IMR-90 (cell line): ENCODE measurements at regions not wholly inside any gene's neighbourhood (a gene's known extent, or its start where the extent isn't known, plus 50 kb on each side); places are given as distances from the start of the nearest gene placed in this dataset.
A peak's percentile ranks its signal among the peaks of the same experiment; 100 is the strongest.

Experiments
- ATAC-seq: fragments of 200-7000 bp; cut with Tn5 transposase; 2 replicates; pipeline ENCODE4 v1.9.1; 2020; ENCODE audit warnings: low read depth, mild to moderate bottlenecking, moderate library complexity
- BruUV-seq: library from RNA; stranded (reverse); fragments of 400-500 nt; replicated peaks from 2 replicates; lab custom pipeline; 2021; lab: Mats Ljungman, UMichigan
- CTCF ChIA-PET: fragments of 300-600 bp; formaldehyde crosslinking; extraction: SDS; loops from one replicate; lab custom pipeline; 2021; ENCODE audit warnings: antibody characterized with exemption; lab: Yijun Ruan, JAX
- POLR2A ChIA-PET: fragments of 300-600 bp; sonication (Branson Sonifier 250); formaldehyde crosslinking; loops from one replicate; lab custom pipeline; 2022; ENCODE audit warnings: antibody characterized with exemption; ENCODE audit not compliant: unreplicated experiment; lab: Charles Lee
- DNase-seq: peaks from one replicate; pipeline ENCODE4 v3.0.0; 2013
- H2AFZ ChIP-seq: replicated peaks from 2 replicates; pipeline ENCODE3; 2013; ENCODE audit warnings: low read length, mild to moderate bottlenecking; ENCODE audit not compliant: poor library complexity
- H2AK5ac ChIP-seq: 2 replicates; pipeline ENCODE4 v1.6.1; 2013; ENCODE audit warnings: low read depth, low read length, inconsistent platforms
- H2AK9ac ChIP-seq: replicated peaks from 2 replicates; pipeline ENCODE3; 2013; ENCODE audit warnings: mild to moderate bottlenecking, low read depth, low read length, moderate library complexity; ENCODE audit not compliant: poor library complexity
- H2BK120ac ChIP-seq: 2 replicates; pipeline ENCODE4 v1.6.1; 2013; ENCODE audit warnings: low read depth, low read length, inconsistent platforms
- H2BK15ac ChIP-seq: 3 replicates; pipeline ENCODE4 v1.6.1; 2013; ENCODE audit warnings: low read depth, low read length, inconsistent platforms
- H2BK20ac ChIP-seq: 2 replicates; pipeline ENCODE4 v1.6.1; 2013; ENCODE audit warnings: low read depth, mild to moderate bottlenecking, inconsistent platforms, low read length, moderate library complexity
- H2BK5ac ChIP-seq: 2 replicates; pipeline ENCODE4 v1.6.1; 2013; ENCODE audit warnings: mild to moderate bottlenecking, low read depth, low read length, inconsistent platforms; ENCODE audit not compliant: poor library complexity, severe bottlenecking
- H3K14ac ChIP-seq: replicated peaks from 2 replicates; pipeline ENCODE4 v1.6.1; 2013; ENCODE audit warnings: low read depth, low read length, inconsistent platforms
- H3K18ac ChIP-seq: 2 replicates; pipeline ENCODE4 v1.6.1; 2013; ENCODE audit warnings: low read depth, low read length, control low read depth
- H3K23ac ChIP-seq: 2 replicates; pipeline ENCODE4 v1.6.1; 2013; ENCODE audit warnings: low read depth, low read length, inconsistent platforms
- H3K27ac ChIP-seq: 2 replicates; pipeline ENCODE4 v1.5.1; 2013; ENCODE audit warnings: mild to moderate bottlenecking, control low read depth, low read length; ENCODE audit not compliant: insufficient read depth
- H3K27me3 ChIP-seq: 2 replicates; pipeline ENCODE4 v1.6.1; 2013; ENCODE audit warnings: low read length; ENCODE audit not compliant: control insufficient read depth, insufficient read depth
- H3K36me3 ChIP-seq: 2 replicates; pipeline ENCODE4 v1.6.1; 2013; ENCODE audit warnings: low read length, mixed read lengths; ENCODE audit not compliant: control insufficient read depth, insufficient read depth
- H3K4ac ChIP-seq: 2 replicates; pipeline ENCODE4 v1.6.1; 2013; ENCODE audit warnings: low read depth, low read length, inconsistent platforms
- H3K4me1 ChIP-seq: 2 replicates; pipeline ENCODE4 v1.6.1; 2013; ENCODE audit warnings: low read length, mixed read lengths; ENCODE audit not compliant: control insufficient read depth, insufficient read depth
- H3K4me2 ChIP-seq: 2 replicates; pipeline ENCODE4 v1.6.1; 2013; ENCODE audit warnings: low read depth, mild to moderate bottlenecking, control low read depth, low read length, moderate library complexity
- H3K4me3 ChIP-seq: 2 replicates; pipeline ENCODE4 v1.5.1; 2013; ENCODE audit warnings: low read depth, mild to moderate bottlenecking, control low read depth, low read length, moderate library complexity; ENCODE audit not compliant: insufficient read depth
- H3K56ac ChIP-seq: 2 replicates; pipeline ENCODE4 v1.6.1; 2013; ENCODE audit warnings: low read length, inconsistent platforms; ENCODE audit not compliant: insufficient read depth; ENCODE audit errors: extremely low read depth
- H3K79me1 ChIP-seq, 2 experiments: 2 replicates each; pipeline ENCODE4 v1.6.1; 2013; ENCODE audit warnings: low read length in 2 of 2, inconsistent platforms in 1 of 2, low read depth in 1 of 2
- H3K9ac ChIP-seq: 2 replicates; pipeline ENCODE4 v1.6.1; 2013; ENCODE audit warnings: low read depth, low read length, control low read depth
- H3K9me1 ChIP-seq: 2 replicates; pipeline ENCODE4 v1.6.1; 2013; ENCODE audit warnings: low read length, inconsistent platforms; ENCODE audit not compliant: insufficient read depth
- H3K9me3 ChIP-seq: 2 replicates; pipeline ENCODE4 v1.6.1; 2013; ENCODE audit warnings: low read length; ENCODE audit not compliant: control insufficient read depth, insufficient read depth
- H4K20me1 ChIP-seq: 2 replicates; pipeline ENCODE4 v1.6.1; 2013; ENCODE audit warnings: low read length, inconsistent platforms; ENCODE audit not compliant: insufficient read depth
- H4K5ac ChIP-seq: 2 replicates; pipeline ENCODE4 v1.6.1; 2013; ENCODE audit warnings: mild to moderate bottlenecking, low read depth, low read length, control low read depth
- H4K8ac ChIP-seq, 2 experiments: 2 replicates each; pipeline ENCODE4 v1.6.1; 2013; ENCODE audit warnings: low read depth in 2 of 2, low read length in 2 of 2, control low read depth in 1 of 2, inconsistent platforms in 1 of 2
- H4K91ac ChIP-seq: 2 replicates; pipeline ENCODE4 v1.6.1; 2013; ENCODE audit warnings: low read depth, low read length, inconsistent platforms; ENCODE audit not compliant: insufficient read depth
- BHLHE40 ChIP-seq: fragments of 150-350 bp; IDR thresholded peaks from 2 replicates; pipeline ENCODE4 v1.6.1; 2016; ENCODE audit warnings: mild to moderate bottlenecking, low read depth, low read length
- CEBPB ChIP-seq: IDR thresholded peaks from 2 replicates; pipeline ENCODE4 v1.6.1; 2012; ENCODE audit warnings: low read depth, low read length, improper control_type of control experiment
- CHD1 ChIP-seq: IDR thresholded peaks from 2 replicates; pipeline ENCODE4 v1.6.1; 2012; ENCODE audit warnings: low read depth, low read length, improper control_type of control experiment
- FOS ChIP-seq: fragments of 150-350 bp; IDR thresholded peaks from 2 replicates; pipeline ENCODE4 v1.6.1; 2016; ENCODE audit warnings: low read depth, low read length
- MXI1 ChIP-seq: IDR thresholded peaks from 2 replicates; pipeline ENCODE4 v1.6.1; 2012; ENCODE audit warnings: low read depth, mild to moderate bottlenecking, low read length, moderate library complexity, borderline replicate concordance
- NFE2L2 ChIP-seq: fragments of 150-350 bp; IDR thresholded peaks from 2 replicates; pipeline ENCODE4 v1.6.1; 2016; ENCODE audit warnings: low read depth, mild to moderate bottlenecking, low read length
- RFX5 ChIP-seq: IDR thresholded peaks from 2 replicates; pipeline ENCODE4 v1.8.0; 2012; ENCODE audit warnings: low read depth, mild to moderate bottlenecking, low read length, moderate library complexity
- SMC3 ChIP-seq: fragments of 150-350 bp; IDR thresholded peaks from 2 replicates; pipeline ENCODE4 v1.6.1; 2016; ENCODE audit warnings: low read depth, mild to moderate bottlenecking, antibody characterized with exemption, low read length, moderate library complexity
- WGBS, 2 experiments: methylation state at CpG; one replicate each; pipeline versions ENCODE4 v1.1.5 to v1.1.7; 2013; ENCODE audit warnings: missing lambda C conversion rate in 2 of 2; ENCODE audit not compliant: insufficient read length in 1 of 2; ENCODE audit errors: extremely low coverage in 2 of 2; 5-methylcytosine and 5-hydroxymethylcytosine counted together
- dilution Hi-C: fragments of 300-500 bp; cut with HindIII; formaldehyde crosslinking; loops from one replicate; pipeline ENCODE4 v1.14.3; 2018; ENCODE audit warnings: low sequenced_read_pairs; ENCODE audit not compliant: unreplicated experiment
- in situ Hi-C: fragments of 300-500 bp; cut with MboI; formaldehyde crosslinking; loops from 3 replicates; pipeline ENCODE4 v1.14.3; 2019; ENCODE audit warnings: low sequenced_read_pairs, inconsistent platforms, mixed read lengths
- intact Hi-C: fragments of 100-400 bp; cut with micrococcal nuclease; formaldehyde crosslinking; loops from 2 replicates; pipeline ENCODE4 v1.10.0; 2022

DNA sequence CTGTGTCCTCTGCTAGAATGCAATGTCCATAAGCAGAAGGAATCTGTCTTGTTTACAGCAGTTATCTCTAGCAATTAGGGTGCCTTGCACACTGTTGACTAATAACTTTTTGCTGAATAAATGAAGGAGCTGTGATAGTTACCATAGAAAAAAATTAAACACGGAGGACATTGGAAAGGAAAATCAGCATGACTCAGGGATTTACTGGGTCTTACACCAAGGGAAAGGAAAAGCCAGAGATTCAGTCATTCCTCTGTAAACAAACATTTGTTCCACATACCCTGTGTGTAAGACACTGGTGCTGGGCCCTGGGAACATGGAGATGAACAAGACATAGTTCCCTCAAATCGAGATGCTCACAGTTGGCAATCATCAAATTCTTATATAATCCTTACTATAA is 183.3 kb downstream of the PTGER3 start:
- H3K4ac ChIP-seq = no peak overlapping the region
- no peak overlapping the region for H4K5ac ChIP-seq
- TF ChIP-seq CEBPB (no peak), MXI1 (no peak), CHD1 (no peak), RFX5 (no peak), BHLHE40 (no peak), NFE2L2 (peak; percentile 71), SMC3 (no peak), FOS (no peak)
- H2AFZ ChIP-seq = no peak overlapping the region
- BruUV-seq = no TSS peak
- WGBS, 2 experiments = no CpG with 5 or more reads among the region's 2 CpGs
- H2BK20ac ChIP-seq = no peak overlapping the region
- no peak overlapping the region for H2BK120ac ChIP-seq
- no peak overlapping the region for H2BK15ac ChIP-seq
- H3K4me2 ChIP-seq = no peak overlapping the region
- ATAC-seq (no peak), DNase-seq (peak; percentile 4)
- dilution Hi-C loops = no loop called here
- no peak overlapping the region for H3K18ac ChIP-seq
- H4K8ac ChIP-seq = no peak overlapping the region
- H3K4me1 ChIP-seq = no peaks in the 10 kb centered on the region
- no peak overlapping the region for H2BK5ac ChIP-seq
- H3K9me3 ChIP-seq = peaks cover 9% of the 10 kb centered on the region
- in situ Hi-C loops = no loop called here
- no peak overlapping the region for H3K56ac ChIP-seq
- intact Hi-C loops = no loop called here
- no peak overlapping the region for H3K14ac ChIP-seq
- no peak overlapping the region for H2AK9ac ChIP-seq
- no peaks in the 10 kb centered on the region for H4K20me1 ChIP-seq
- no peaks in the 10 kb centered on the region for H3K79me1 ChIP-seq
- H3K4me3 ChIP-seq = no peak overlapping the region
- H3K27me3 ChIP-seq = no peaks in the 10 kb centered on the region
- H3K27ac ChIP-seq = no peak overlapping the region
- no peak overlapping the region for H3K9ac ChIP-seq
- H3K36me3 ChIP-seq = no peaks in the 10 kb centered on the region
- no peak overlapping the region for H2AK5ac ChIP-seq
- POLR2A ChIA-PET = no interaction called here
- no peaks in the 10 kb centered on the region for H3K9me1 ChIP-seq
- no peak overlapping the region for H4K91ac ChIP-seq
- CTCF ChIA-PET = no interaction called here
- no peak overlapping the region for H3K23ac ChIP-seq
